Thoracic aorta (tissue), 2 donors: ENCODE measurements at regions not wholly inside any gene's neighbourhood (a gene's known extent, or its start where the extent isn't known, plus 50 kb on each side); places are given as distances from the start of the nearest gene placed in this dataset.

Experiments
- ATAC-seq: fragments of 150-250 bp; one replicate; pipeline ENCODE4 v1.8.0; 2017; ENCODE audit warnings: low read depth; ENCODE audit not compliant: insufficient number of reproducible peaks, low FRiP score
- DNase-seq: peaks from one replicate; pipeline ENCODE4 v3.0.0-alpha.2; 2020; ENCODE audit warnings: low spot score
- H3K27ac ChIP-seq, 2 donors: fragments of 200-600 bp; sonication (generic); 1 replicate in 1 of 2; 2 replicates in 1 of 2; pipeline ENCODE4 v1.5.1; 2016; ENCODE audit warnings: mild to moderate bottlenecking in 2 of 2, moderate library complexity in 2 of 2
- H3K27me3 ChIP-seq: fragments of 200-600 bp; sonication (generic); replicated peaks from 2 replicates; pipeline ENCODE4 v1.6.0; 2016; ENCODE audit warnings: mild to moderate bottlenecking; ENCODE audit not compliant: insufficient read depth
- H3K36me3 ChIP-seq: fragments of 200-600 bp; sonication (generic); one replicate; pipeline ENCODE4 v1.5.1; 2016
- H3K4me1 ChIP-seq, 2 donors: fragments of 200-600 bp; sonication (generic); 1 replicate in 1 of 2; 2 replicates in 1 of 2; pipeline versions ENCODE4 v1.5.1 to v1.6.0; 2016; ENCODE audit warnings: low read depth in 2 of 2, mild to moderate bottlenecking in 1 of 2; ENCODE audit not compliant: control insufficient read depth in 1 of 2
- H3K4me3 ChIP-seq: fragments of 200-600 bp; sonication (generic); 2 replicates; pipeline ENCODE4 v1.5.1; 2016; ENCODE audit warnings: mild to moderate bottlenecking
- H3K9me3 ChIP-seq: fragments of 200-600 bp; sonication (generic); 2 replicates; pipeline ENCODE4 v1.5.1; 2016
- CTCF ChIP-seq: fragments of 200-600 bp; sonication (generic); IDR thresholded peaks from one replicate; pipeline ENCODE4 v1.5.1; 2019; ENCODE audit warnings: antibody characterized with exemption

- no peak for TF ChIP-seq CTCF
- H3K36me3 ChIP-seq = no peaks in the 10 kb centered on the region
- no peak for DNase-seq
- H3K4me3 ChIP-seq = no peak overlapping the region
- no peaks in the 10 kb centered on the region for H3K9me3 ChIP-seq
- no peaks in the 10 kb centered on the region for H3K27me3 ChIP-seq
- H3K27ac ChIP-seq = peak overlapping the region in 1 of 2 donors; percentile 52
- no peak for ATAC-seq
- peaks cover 4 to 46% of the 10 kb centered on the region in 2 donors for H3K4me1 ChIP-seq
Measured at GRCh38 chr10:88080213-88080612, 216.8 kb downstream of the PTEN start.

GRCh38 chr10:88081457-88082054, 218.1 kb downstream of the PTEN start:
- no peak for ATAC-seq
- H3K4me3 ChIP-seq = no peak overlapping the region
- H3K4me1 ChIP-seq = peaks cover 4 to 35% of the 10 kb centered on the region in 2 donors
- H3K36me3 ChIP-seq = no peaks in the 10 kb centered on the region
- no peak for DNase-seq
- H3K27me3 ChIP-seq = no peaks in the 10 kb centered on the region
- H3K9me3 ChIP-seq = no peaks in the 10 kb centered on the region
- H3K27ac ChIP-seq = no peak overlapping the region
- TF ChIP-seq CTCF = no peak

GRCh38 chr10:88082391-88082790, 219.0 kb downstream of the PTEN start:
- ATAC-seq = no peak
- no peak overlapping the region for H3K4me3 ChIP-seq
- H3K36me3 ChIP-seq = no peaks in the 10 kb centered on the region
- DNase-seq = no peak
- H3K9me3 ChIP-seq = no peaks in the 10 kb centered on the region
- no peak overlapping the region for H3K27ac ChIP-seq
- no peak for TF ChIP-seq CTCF
- H3K4me1 ChIP-seq = peaks cover 4 to 39% of the 10 kb centered on the region in 2 donors
- H3K27me3 ChIP-seq = no peaks in the 10 kb centered on the region

- no peak for ATAC-seq
- no peak overlapping the region for H3K4me3 ChIP-seq
- H3K4me1 ChIP-seq = peaks cover 4 to 39% of the 10 kb centered on the region in 2 donors
- no peak overlapping the region for H3K27ac ChIP-seq
- DNase-seq = no peak
- H3K9me3 ChIP-seq = no peaks in the 10 kb centered on the region
- no peaks in the 10 kb centered on the region for H3K27me3 ChIP-seq
- no peaks in the 10 kb centered on the region for H3K36me3 ChIP-seq
- TF ChIP-seq CTCF = no peak
Measured at GRCh38 chr10:88082806-88083596, 219.6 kb downstream of the PTEN start.

- DNase-seq (no peak), ATAC-seq (no peak)
- no peaks in the 10 kb centered on the region for H3K27me3 ChIP-seq
- no peak for TF ChIP-seq CTCF
- no peaks in the 10 kb centered on the region for H3K9me3 ChIP-seq
- no peak overlapping the region for H3K27ac ChIP-seq
- H3K36me3 ChIP-seq = no peaks in the 10 kb centered on the region
- H3K4me1 ChIP-seq = peaks cover 4 to 40% of the 10 kb centered on the region in 2 donors
- H3K4me3 ChIP-seq = no peak overlapping the region
Measured at GRCh38 chr10:88083597-88083989, 220.2 kb downstream of the PTEN start.
